AG04449 (cell line): ENCODE measurements at regions not wholly inside any gene's neighbourhood (a gene's known extent, or its start where the extent isn't known, plus 50 kb on each side); places are given as distances from the start of the nearest gene placed in this dataset.

Experiments used
- CTCF ChIA-PET: fragments of 350-600 bp; formaldehyde crosslinking; extraction: SDS; loops from one replicate; lab custom pipeline; 2021; ENCODE audit warnings: antibody characterized with exemption; lab: Yijun Ruan, JAX
- POLR2A ChIA-PET: fragments of 400-600, 350-600 bp; formaldehyde crosslinking; extraction: SDS; loops from one replicate; lab custom pipeline; 2020; ENCODE audit warnings: antibody characterized with exemption, inconsistent platforms; lab: Yijun Ruan, JAX
- DNase-seq: peaks from one replicate; pipeline ENCODE4 v3.0.0-alpha.2; 2010; ENCODE audit warnings: low read depth, low spot score
- H3K4me3 ChIP-seq: 2 replicates; pipeline ENCODE4 v1.5.1; 2011; ENCODE audit warnings: low read depth, mild to moderate bottlenecking, control low read depth, low read length
- TF ChIP-seq, protein P1 (sequence below): IDR thresholded peaks from one replicate; pipeline ENCODE4 v1.5.1; 2011; ENCODE audit warnings: mild to moderate bottlenecking, moderate library complexity, low read length, control low read depth, inconsistent platforms; ENCODE audit not compliant: insufficient read depth; ENCODE audit errors: missing control alignments

DNA sequence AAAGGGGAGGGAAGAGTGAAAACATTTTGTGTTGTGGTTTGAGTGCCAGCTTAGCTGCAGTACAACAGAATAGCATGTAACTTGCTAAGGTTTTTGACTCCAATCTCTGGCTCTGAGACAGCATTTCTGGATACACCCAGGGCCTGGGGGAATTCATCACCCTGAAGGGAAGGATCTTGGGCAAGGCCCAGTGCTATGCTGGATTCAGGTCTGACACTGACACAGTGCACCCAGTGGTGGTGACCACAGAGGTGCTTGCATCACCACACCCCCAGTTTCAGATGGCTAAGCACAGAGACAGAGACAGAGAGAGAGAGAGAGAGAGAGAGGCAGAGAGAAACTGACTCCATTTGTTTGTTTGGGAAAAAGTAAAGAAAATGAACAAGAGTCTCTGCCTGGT is 74.1 kb upstream of the KBTBD8 start:
- ChIA-PET CTCF (no interaction called here), POLR2A (no interaction called here)
- no peak for DNase-seq
- H3K4me3 ChIP-seq = no peak overlapping the region
- TF ChIP-seq, protein P1, sequence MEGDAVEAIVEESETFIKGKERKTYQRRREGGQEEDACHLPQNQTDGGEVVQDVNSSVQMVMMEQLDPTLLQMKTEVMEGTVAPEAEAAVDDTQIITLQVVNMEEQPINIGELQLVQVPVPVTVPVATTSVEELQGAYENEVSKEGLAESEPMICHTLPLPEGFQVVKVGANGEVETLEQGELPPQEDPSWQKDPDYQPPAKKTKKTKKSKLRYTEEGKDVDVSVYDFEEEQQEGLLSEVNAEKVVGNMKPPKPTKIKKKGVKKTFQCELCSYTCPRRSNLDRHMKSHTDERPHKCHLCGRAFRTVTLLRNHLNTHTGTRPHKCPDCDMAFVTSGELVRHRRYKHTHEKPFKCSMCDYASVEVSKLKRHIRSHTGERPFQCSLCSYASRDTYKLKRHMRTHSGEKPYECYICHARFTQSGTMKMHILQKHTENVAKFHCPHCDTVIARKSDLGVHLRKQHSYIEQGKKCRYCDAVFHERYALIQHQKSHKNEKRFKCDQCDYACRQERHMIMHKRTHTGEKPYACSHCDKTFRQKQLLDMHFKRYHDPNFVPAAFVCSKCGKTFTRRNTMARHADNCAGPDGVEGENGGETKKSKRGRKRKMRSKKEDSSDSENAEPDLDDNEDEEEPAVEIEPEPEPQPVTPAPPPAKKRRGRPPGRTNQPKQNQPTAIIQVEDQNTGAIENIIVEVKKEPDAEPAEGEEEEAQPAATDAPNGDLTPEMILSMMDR = no peak

DNA sequence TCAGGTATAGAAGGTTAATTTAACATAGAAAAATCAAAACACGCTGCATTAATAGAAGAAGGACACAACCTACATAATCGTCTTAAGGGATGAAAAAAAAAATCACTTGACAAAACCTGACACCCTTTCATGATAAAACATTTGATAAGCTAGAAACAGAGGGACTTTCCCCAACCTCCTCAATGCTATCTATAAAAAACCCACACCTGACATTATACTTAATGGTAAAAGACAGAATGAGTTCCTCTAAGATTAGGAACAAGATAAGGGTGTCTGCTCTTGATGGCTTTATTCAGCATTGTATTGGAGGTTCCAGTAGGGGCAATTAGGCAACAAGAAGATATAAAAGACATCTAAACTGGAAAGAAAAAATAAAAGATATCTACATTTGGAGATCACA is 69.9 kb upstream of the KBTBD8 start:
- CTCF ChIA-PET = interaction anchor here (3.1 kb wide), 1 partner anchor 10 kb away, joined by 12 read pairs; no protein-coding TSS in a partner anchor
- POLR2A ChIA-PET = no interaction called here

DNA sequence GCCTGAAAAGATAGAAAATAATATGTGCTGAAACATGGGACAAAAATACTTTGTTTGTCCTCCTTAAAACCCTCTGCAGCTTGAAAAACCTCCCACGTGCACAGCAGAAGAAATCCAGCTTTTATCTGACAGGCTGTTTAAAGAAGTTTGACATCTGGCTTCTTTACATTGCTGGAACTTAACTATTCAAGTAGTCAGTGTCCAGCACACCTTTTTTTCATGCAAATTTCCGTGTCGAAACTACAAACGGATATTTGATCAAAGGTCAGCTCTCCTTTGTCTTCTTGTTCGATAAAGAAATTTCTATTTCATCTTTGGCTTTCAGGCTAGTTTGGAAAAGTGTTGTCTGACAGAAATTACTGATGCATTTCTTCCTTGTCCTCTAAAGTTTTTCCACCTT is 66.8 kb upstream of the KBTBD8 start:
- POLR2A ChIA-PET = no interaction called here
- DNase-seq = no peak
- TF ChIP-seq, protein P1 = no peak
- no peak overlapping the region for H3K4me3 ChIP-seq
- CTCF ChIA-PET = no interaction called here

More for the DNA sequence above, 69.9 kb upstream of the KBTBD8 start:
- DNase-seq = no peak
- TF ChIP-seq, protein P1 = no peak
- no peak overlapping the region for H3K4me3 ChIP-seq

DNA sequence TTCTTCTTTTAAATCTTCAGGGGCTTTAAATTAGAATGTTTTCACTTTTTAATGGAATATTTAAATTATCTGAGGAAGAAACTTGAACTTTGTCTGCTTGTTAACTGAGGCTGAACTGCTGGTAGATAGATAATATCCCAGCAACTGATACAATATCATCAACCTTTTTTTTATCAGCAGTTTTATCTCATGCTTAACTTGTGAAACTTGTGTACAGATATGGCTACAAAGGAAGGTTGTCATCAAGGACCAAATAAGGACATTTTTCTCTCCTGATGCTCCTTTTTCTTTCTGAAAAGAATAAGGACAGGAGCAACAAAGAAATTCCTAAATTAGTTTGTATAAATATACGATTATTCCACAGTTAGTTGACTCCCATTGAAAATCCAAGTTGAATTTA is 66.4 kb upstream of the KBTBD8 start:
- H3K4me3 ChIP-seq = no peak overlapping the region
- DNase-seq = no peak
- ChIA-PET CTCF (interaction anchor here (1.7 kb wide), 1 partner anchor 676 kb away, joined by 4 read pairs; no protein-coding TSS in a partner anchor), POLR2A (no interaction called here)
- TF ChIP-seq, protein P1 = no peak

DNA sequence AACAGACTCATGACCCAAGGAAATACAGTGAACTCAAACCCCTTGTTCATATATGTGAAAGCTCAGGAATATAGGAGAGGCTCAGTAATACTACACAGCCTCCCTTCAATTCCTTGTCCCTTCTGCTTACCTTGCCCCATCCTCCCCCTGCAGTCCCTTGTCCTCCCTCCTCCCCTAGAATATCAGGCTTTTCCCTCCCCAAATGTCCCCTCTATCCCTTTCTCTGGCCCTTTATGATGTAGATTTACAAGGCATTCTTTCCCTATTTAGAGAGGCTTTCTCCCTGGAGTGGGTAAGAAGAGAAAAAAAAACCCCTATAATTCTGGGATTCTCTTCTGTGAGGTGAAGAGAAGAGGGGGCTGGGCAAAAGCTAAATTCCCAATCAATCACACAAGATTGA is 64.9 kb upstream of the KBTBD8 start:
- DNase-seq = no peak
- no peak overlapping the region for H3K4me3 ChIP-seq
- CTCF ChIA-PET = interaction anchor here (1.1 to 1.7 kb wide), 4 partner anchors 20 to 1948 kb away, joined by 3 to 4 read pairs (median 4); no protein-coding TSS in a partner anchor
- POLR2A ChIA-PET = no interaction called here
- TF ChIP-seq, protein P1 = no peak

DNA sequence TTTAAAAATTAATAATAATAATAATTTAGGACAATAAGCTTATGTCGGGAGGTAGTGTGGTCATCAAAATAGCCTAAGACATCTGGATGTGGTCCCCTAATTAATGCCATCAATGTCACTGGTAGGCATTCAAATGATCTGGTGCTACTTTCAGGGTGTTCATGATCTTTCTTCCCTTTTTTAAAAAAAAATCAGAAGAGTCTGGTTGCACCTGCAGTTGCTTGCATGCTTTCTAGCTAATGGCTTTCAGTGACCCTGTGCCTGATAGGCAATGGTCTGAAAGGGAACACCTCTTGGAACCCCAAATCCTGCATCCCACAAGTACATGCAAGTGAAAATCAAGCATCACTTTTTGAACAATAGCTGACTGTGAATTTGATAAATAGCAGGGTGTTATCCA is 64.1 kb upstream of the KBTBD8 start:
- POLR2A ChIA-PET = no interaction called here
- CTCF ChIA-PET = interaction anchor here (1.1 to 1.7 kb wide), 4 partner anchors 19 to 1947 kb away, joined by 3 to 6 read pairs (median 4); no protein-coding TSS in a partner anchor
- no peak for DNase-seq
- H3K4me3 ChIP-seq = no peak overlapping the region
- TF ChIP-seq, protein P1 = no peak
